ENCODE measurements at regions not wholly inside any gene's neighbourhood (a gene's known extent, or its start where the extent isn't known, plus 50 kb on each side); places are given as distances from the start of the nearest gene placed in this dataset.

- TF ChIP-seq EP300 (IDR thresholded peaks at IDR 0.05; ENCODE audit: borderline replicate concordance in 1 of 2, control insufficient read depth in 1 of 2, low read depth in 2 of 2, low read length in 2 of 2) (no peak), RB1 (IDR thresholded peaks at IDR 0.05; ENCODE audit: borderline replicate concordance) (no peak), MYB (IDR thresholded peaks at IDR 0.05; ENCODE audit: borderline replicate concordance, low read depth, low read length) (no peak), POLR2A (IDR thresholded peaks at IDR 0.05; ENCODE audit: low read depth, low read length) (no peak), TCF7 (IDR thresholded peaks at IDR 0.05; ENCODE audit: borderline replicate concordance) (no peak), NFIC (IDR thresholded peaks at IDR 0.05; ENCODE audit: low read depth, low read length) (no peak)
Observed at GRCh38 chr6:1025821-1026220, 286.1 kb upstream of the FOXQ1 start.

Measured in GM12878 (cell line).